Epithelial cell of proximal tubule (primary cell): ENCODE measurements at regions not wholly inside any gene's neighbourhood (a gene's known extent, or its start where the extent isn't known, plus 50 kb on each side); places are given as distances from the start of the nearest gene placed in this dataset.
A peak's percentile ranks its signal among the peaks of the same experiment; 100 is the strongest.

Experiments used
- DNase-seq: peaks from one replicate; pipeline ENCODE4 v3.0.0-alpha.2; 2011; ENCODE audit warnings: low read depth
- H3K4me3 ChIP-seq: 2 replicates; pipeline ENCODE4 v1.5.1; 2011; ENCODE audit warnings: low read depth, mild to moderate bottlenecking, low read length
- CTCF ChIP-seq: conservative IDR thresholded peaks from 2 replicates; pipeline ENCODE4 v1.5.1; 2012; ENCODE audit warnings: low read depth, mild to moderate bottlenecking, low read length

GRCh38 chr2:153373510-153374279 lies 104.9 kb downstream of the RPRM start:
- TF ChIP-seq CTCF = no peak
- DNase-seq = no peak

DNA sequence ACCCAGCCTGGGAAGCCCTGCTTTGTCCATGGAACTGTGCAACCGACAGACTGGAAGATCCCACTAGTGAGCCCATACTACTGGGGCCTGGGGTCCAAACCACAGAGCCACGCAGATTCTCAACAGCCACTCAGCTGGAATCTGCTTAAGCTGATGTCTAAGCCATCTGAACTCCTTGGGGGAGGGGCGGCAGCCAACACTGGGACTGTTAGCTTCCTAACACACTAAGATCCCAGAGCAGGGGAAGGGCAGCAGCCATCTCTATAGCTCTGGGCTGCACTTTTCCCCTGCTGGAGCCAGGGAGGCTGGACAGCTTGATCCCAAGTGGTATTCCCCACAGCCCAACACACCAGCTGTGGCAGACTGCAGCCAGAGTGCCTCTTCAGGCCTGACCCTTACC lies 118.3 kb downstream of the RPRM start:
- DNase-seq = no peak
- TF ChIP-seq CTCF = no peak
- H3K4me3 ChIP-seq = no peak overlapping the region

More at GRCh38 chr2:153373510-153374279, 104.9 kb downstream of the RPRM start:
- no peak overlapping the region for H3K4me3 ChIP-seq

DNA sequence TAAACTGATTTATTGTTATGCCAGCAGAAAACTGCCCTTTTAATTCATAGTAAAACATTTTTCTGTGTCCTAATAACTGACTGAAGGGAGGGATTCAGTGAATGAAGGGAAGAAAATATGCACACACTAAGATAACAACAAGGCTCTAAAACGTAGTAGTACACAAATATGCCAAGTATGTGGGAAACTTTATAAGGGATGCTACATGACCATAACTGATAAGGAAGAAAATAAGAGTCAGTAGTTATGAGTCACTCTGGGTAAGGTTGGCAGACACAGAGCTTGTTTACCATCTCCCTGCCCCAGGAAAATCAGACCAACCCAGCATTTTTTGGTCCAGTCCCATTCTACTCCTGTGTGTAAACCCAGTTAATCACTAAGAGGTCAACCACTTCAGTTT lies 124.2 kb downstream of the RPRM start:
- DNase-seq = peak; percentile 1
- H3K4me3 ChIP-seq = no peak overlapping the region
- TF ChIP-seq CTCF = no peak

DNA sequence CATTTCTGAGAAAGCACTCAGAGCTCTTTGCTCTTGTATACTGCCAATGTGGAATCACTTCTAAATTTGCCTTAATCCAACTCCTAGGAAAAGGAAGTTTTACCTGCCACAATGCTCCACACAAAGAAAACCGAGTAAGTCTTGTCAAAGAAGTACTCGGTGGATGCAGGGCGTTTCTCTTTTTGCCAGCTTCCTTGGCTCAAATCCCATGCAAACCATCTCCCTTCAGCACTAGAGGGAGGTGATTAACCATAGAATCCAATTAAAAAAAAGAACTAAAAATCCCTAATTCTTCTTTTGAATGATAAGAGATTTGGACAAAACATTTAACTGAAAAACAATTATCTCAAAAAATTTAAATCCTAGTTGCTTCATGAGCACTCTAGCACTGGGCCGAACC lies 129.0 kb downstream of the RPRM start:
- no peak for DNase-seq
- no peak for TF ChIP-seq CTCF
- no peak overlapping the region for H3K4me3 ChIP-seq

DNA sequence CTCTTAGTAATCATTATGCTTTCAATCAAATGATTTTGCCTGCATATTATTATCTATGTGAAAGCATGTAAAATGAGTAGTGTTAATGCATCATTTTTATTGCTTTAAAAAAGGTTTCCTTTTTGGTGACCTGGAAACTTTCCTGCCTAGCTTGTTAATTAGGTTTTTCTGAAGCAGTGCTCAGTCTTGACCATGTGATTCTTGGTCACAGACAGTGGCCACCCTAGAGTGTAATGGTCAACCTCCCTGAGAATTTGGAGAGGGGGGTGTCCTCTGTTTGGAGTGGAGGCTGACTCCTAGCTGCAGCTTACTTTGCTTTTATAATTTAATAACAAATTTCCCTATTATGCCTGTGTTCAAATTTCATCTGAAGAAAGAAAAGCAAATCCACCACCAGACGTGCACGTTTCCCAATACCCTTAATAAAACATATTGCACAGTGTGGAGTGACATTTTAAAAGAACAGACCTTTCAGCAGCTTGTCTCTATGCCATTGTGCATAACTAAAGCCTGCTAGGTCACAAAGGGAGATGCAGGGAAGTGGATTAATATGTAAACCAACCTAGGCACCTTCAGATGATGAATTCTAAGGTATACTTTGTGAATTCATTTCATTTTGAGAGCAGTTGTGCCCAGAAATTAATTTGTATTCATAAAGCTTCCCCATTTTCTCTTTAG lies 130.6 kb downstream of the RPRM start:
- no peak for TF ChIP-seq CTCF
- H3K4me3 ChIP-seq = no peak overlapping the region
- DNase-seq = no peak

GRCh38 chr2:153320879-153321278 lies 157.7 kb downstream of the RPRM start:
- no peak for DNase-seq
- TF ChIP-seq CTCF = no peak
- no peak overlapping the region for H3K4me3 ChIP-seq
